ENCODE measurements at regions not wholly inside any gene's neighbourhood (a gene's known extent, or its start where the extent isn't known, plus 50 kb on each side); places are given as distances from the start of the nearest gene placed in this dataset.

- Mint-ChIP-seq H3K4me1 (peaks cover 15% of the 10 kb centered on the region), H3K27me3 (ENCODE audit: low read depth) (peaks cover 48% of the 10 kb centered on the region), H3K9me3 (no peaks in the 10 kb centered on the region), H3K36me3 (ENCODE audit: low read depth) (no peaks in the 10 kb centered on the region), H3K4me3 (no peak overlapping the region), H3K27ac (ENCODE audit: unreplicated experiment) (no peak overlapping the region)
- TF ChIP-seq CTCF (conservative IDR thresholded peaks at IDR 0.05): no peak
- DNase-seq (ENCODE audit: low read depth, low spot score): no peak
These were observed 172.8 kb upstream of the CACNA1E start for GRCh38 chr1:181310560-181310959.

GRCh38 chr1:181312946-181313345 lies 170.4 kb upstream of the CACNA1E start:
- H3K27me3 Mint-ChIP-seq (ENCODE audit: low read depth): peaks cover 68% of the 10 kb centered on the region
- no peak for TF ChIP-seq CTCF (conservative IDR thresholded peaks at IDR 0.05)
- H3K4me1 Mint-ChIP-seq: peaks cover 20% of the 10 kb centered on the region
- no peak overlapping the region for H3K4me3 Mint-ChIP-seq
- DNase-seq (ENCODE audit: low read depth, low spot score): no peak
- no peak overlapping the region for H3K27ac Mint-ChIP-seq (ENCODE audit: unreplicated experiment)
- no peaks in the 10 kb centered on the region for H3K9me3 Mint-ChIP-seq
- no peaks in the 10 kb centered on the region for H3K36me3 Mint-ChIP-seq (ENCODE audit: low read depth)

- Mint-ChIP-seq H3K4me1 (peaks cover 24% of the 10 kb centered on the region), H3K27ac (ENCODE audit: unreplicated experiment) (no peak overlapping the region), H3K4me3 (no peak overlapping the region), H3K9me3 (no peaks in the 10 kb centered on the region), H3K36me3 (ENCODE audit: low read depth) (no peaks in the 10 kb centered on the region), H3K27me3 (ENCODE audit: low read depth) (peaks cover 72% of the 10 kb centered on the region)
- DNase-seq (ENCODE audit: low read depth, low spot score): no peak
- no peak for TF ChIP-seq CTCF (conservative IDR thresholded peaks at IDR 0.05)
These were observed 169.9 kb upstream of the CACNA1E start for GRCh38 chr1:181313466-181313865.

GRCh38 chr1:181314010-181314409 lies 169.3 kb upstream of the CACNA1E start:
- DNase-seq (ENCODE audit: low read depth, low spot score): no peak
- no peaks in the 10 kb centered on the region for H3K9me3 Mint-ChIP-seq
- H3K4me3 Mint-ChIP-seq: no peak overlapping the region
- TF ChIP-seq CTCF (conservative IDR thresholded peaks at IDR 0.05): no peak
- no peaks in the 10 kb centered on the region for H3K36me3 Mint-ChIP-seq (ENCODE audit: low read depth)
- peaks cover 72% of the 10 kb centered on the region for H3K27me3 Mint-ChIP-seq (ENCODE audit: low read depth)
- H3K27ac Mint-ChIP-seq (ENCODE audit: unreplicated experiment): no peak overlapping the region
- H3K4me1 Mint-ChIP-seq: peaks cover 30% of the 10 kb centered on the region

- Mint-ChIP-seq H3K27me3 (ENCODE audit: low read depth) (peaks cover 80% of the 10 kb centered on the region), H3K4me1 (peaks cover 32% of the 10 kb centered on the region), H3K9me3 (no peaks in the 10 kb centered on the region), H3K36me3 (ENCODE audit: low read depth) (no peaks in the 10 kb centered on the region), H3K27ac (ENCODE audit: unreplicated experiment) (no peak overlapping the region), H3K4me3 (peak overlapping the region; percentile 52)
- DNase-seq (ENCODE audit: low read depth, low spot score): no peak
- no peak for TF ChIP-seq CTCF (conservative IDR thresholded peaks at IDR 0.05)
These were observed 168.4 kb upstream of the CACNA1E start for GRCh38 chr1:181314959-181315358.
